ENCODE measurements at regions not wholly inside any gene's neighbourhood (a gene's known extent, or its start where the extent isn't known, plus 50 kb on each side); places are given as distances from the start of the nearest gene placed in this dataset.

- Histone ChIP-seq H3K4me3 (ENCODE audit: low read length) (no peak overlapping the region), H3K27ac (ENCODE audit: low read length) (no peak overlapping the region), H3K36me3 (ENCODE audit: control insufficient read depth, insufficient read depth, low read length) (no peaks in the 10 kb centered on the region), H3K27me3 (ENCODE audit: control insufficient read depth, insufficient read depth, low read length) (no peaks in the 10 kb centered on the region), H3K9me3 (ENCODE audit: control insufficient read depth, insufficient read depth, low read length) (peaks cover 11% of the 10 kb centered on the region), H3K4me1 (ENCODE audit: control insufficient read depth, insufficient read depth, low read length) (no peaks in the 10 kb centered on the region)
- H3K27ac Mint-ChIP-seq, result no peak overlapping the region
- intact Hi-C loops (cut with micrococcal nuclease), result no loop called here
- TF ChIP-seq CTCF (IDR thresholded peaks at IDR 0.05), result no peak
- 81% methylated on average over 3 of the region's 3 CpGs for WGBS (ENCODE audit: insufficient coverage)
- no peaks in the 10 kb centered on the region for H3K27me3 Mint-ChIP-seq (ENCODE audit: low read depth in 2 of 2)
- H3K9me3 Mint-ChIP-seq, result peaks cover 24 to 26% of the 10 kb centered on the region in 2 donors
- no peak overlapping the region for H3K4me3 Mint-ChIP-seq
- peaks cover 7% of the 10 kb centered on the region for H3K36me3 Mint-ChIP-seq
- H3K4me1 Mint-ChIP-seq, result no peaks in the 10 kb centered on the region
- DNase-seq (no peak), ATAC-seq (no peak)
Observed at GRCh38 chr14:83147006-83147405, 1613.4 kb upstream of the SEL1L start.

GRCh38 chr14:83151571-83151970 lies 1617.9 kb upstream of the SEL1L start:
- ATAC-seq (no peak), DNase-seq (no peak)
- no peaks in the 10 kb centered on the region for H3K27me3 Mint-ChIP-seq (ENCODE audit: low read depth in 2 of 2)
- no peak overlapping the region for H3K27ac Mint-ChIP-seq
- H3K9me3 Mint-ChIP-seq, result peaks cover 22 to 37% of the 10 kb centered on the region in 2 donors
- H3K27me3 ChIP-seq (ENCODE audit: control insufficient read depth, insufficient read depth, low read length), result no peaks in the 10 kb centered on the region
- no CpG with 5 or more reads among the region's 1 CpG for WGBS (ENCODE audit: insufficient coverage)
- peaks cover 7% of the 10 kb centered on the region for H3K36me3 Mint-ChIP-seq
- TF ChIP-seq CTCF (IDR thresholded peaks at IDR 0.05), result no peak
- peaks cover 14% of the 10 kb centered on the region for H3K9me3 ChIP-seq (ENCODE audit: control insufficient read depth, insufficient read depth, low read length)
- intact Hi-C loops (cut with micrococcal nuclease), result no loop called here
- H3K36me3 ChIP-seq (ENCODE audit: control insufficient read depth, insufficient read depth, low read length), result no peaks in the 10 kb centered on the region
- H3K4me3 Mint-ChIP-seq, result no peak overlapping the region
- no peaks in the 10 kb centered on the region for H3K4me1 Mint-ChIP-seq
- H3K4me1 ChIP-seq (ENCODE audit: control insufficient read depth, insufficient read depth, low read length), result no peaks in the 10 kb centered on the region
- H3K4me3 ChIP-seq (ENCODE audit: low read length), result no peak overlapping the region
- H3K27ac ChIP-seq (ENCODE audit: low read length), result no peak overlapping the region

DNA sequence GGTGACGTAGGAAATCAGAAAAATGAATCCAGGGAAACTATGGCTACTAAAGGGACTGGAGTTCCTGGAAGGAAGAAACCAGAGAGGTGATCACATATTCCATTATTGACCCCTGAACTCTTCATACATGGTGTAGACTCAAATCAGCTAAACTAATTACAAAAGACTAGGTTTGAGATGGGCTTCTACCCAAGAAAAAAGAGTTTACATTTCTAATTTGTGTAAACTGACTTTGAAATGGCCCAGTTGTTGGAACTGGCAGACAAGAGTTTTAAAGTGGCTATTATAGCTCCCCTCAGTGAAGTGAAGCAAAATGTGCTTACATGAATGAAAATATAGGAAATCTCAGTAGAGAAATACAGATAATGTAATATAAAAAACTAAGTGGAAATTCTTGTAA lies 1619.4 kb upstream of the SEL1L start:
- 72% methylated on average over 1 of the region's 1 CpG for WGBS (ENCODE audit: insufficient coverage)
- ATAC-seq (no peak), DNase-seq (no peak)
- H3K27ac ChIP-seq (ENCODE audit: low read length), result no peak overlapping the region
- no peaks in the 10 kb centered on the region for H3K36me3 ChIP-seq (ENCODE audit: control insufficient read depth, insufficient read depth, low read length)
- no peak for TF ChIP-seq CTCF (IDR thresholded peaks at IDR 0.05)
- H3K27me3 Mint-ChIP-seq (ENCODE audit: low read depth in 2 of 2), result no peaks in the 10 kb centered on the region
- H3K4me1 Mint-ChIP-seq, result no peaks in the 10 kb centered on the region
- H3K9me3 ChIP-seq (ENCODE audit: control insufficient read depth, insufficient read depth, low read length), result peaks cover 11% of the 10 kb centered on the region
- peaks cover 7% of the 10 kb centered on the region for H3K36me3 Mint-ChIP-seq
- H3K4me3 Mint-ChIP-seq, result no peak overlapping the region
- no peak overlapping the region for H3K27ac Mint-ChIP-seq
- intact Hi-C loops (cut with micrococcal nuclease), result no loop called here
- no peaks in the 10 kb centered on the region for H3K4me1 ChIP-seq (ENCODE audit: control insufficient read depth, insufficient read depth, low read length)
- H3K27me3 ChIP-seq (ENCODE audit: control insufficient read depth, insufficient read depth, low read length), result no peaks in the 10 kb centered on the region
- peaks cover 20 to 40% of the 10 kb centered on the region in 2 donors for H3K9me3 Mint-ChIP-seq
- H3K4me3 ChIP-seq (ENCODE audit: low read length), result no peak overlapping the region

DNA sequence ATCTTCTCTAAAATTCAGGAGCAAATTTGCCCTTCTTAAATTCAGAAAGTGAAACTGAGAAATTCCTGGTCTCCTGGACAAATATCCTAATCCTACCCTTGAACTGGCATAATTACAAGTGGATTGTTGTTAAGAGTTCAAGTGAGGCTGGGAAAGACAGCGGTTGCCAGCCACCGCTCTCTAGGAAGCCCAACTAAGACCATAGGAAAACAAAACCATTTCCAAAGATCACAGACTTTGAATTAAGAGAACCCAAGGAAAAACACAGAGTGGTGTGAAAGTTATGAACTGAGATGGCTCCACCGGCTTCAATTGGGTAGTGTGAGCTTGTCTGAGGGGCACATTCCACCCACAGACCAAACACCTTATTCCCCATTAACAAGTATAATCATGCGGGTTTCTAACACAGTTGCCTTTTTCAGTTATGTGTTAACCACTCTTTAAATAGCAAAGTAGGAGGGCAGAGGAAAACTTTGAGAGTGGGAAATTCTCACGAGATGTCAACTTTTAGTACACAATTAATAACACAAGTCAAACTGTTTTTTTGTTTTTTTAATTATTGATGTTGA lies 1628.8 kb upstream of the SEL1L start:
- TF ChIP-seq CTCF (IDR thresholded peaks at IDR 0.05), result no peak
- Histone ChIP-seq H3K27ac (ENCODE audit: low read length) (no peak overlapping the region), H3K4me3 (ENCODE audit: low read length) (no peak overlapping the region), H3K4me1 (ENCODE audit: control insufficient read depth, insufficient read depth, low read length) (no peaks in the 10 kb centered on the region), H3K27me3 (ENCODE audit: control insufficient read depth, insufficient read depth, low read length) (no peaks in the 10 kb centered on the region), H3K9me3 (ENCODE audit: control insufficient read depth, insufficient read depth, low read length) (peaks cover 3% of the 10 kb centered on the region), H3K36me3 (ENCODE audit: control insufficient read depth, insufficient read depth, low read length) (no peaks in the 10 kb centered on the region)
- Mint-ChIP-seq H3K27me3 (ENCODE audit: low read depth in 2 of 2) (no peaks in the 10 kb centered on the region), H3K27ac (no peak overlapping the region), H3K36me3 (no peaks in the 10 kb centered on the region), H3K9me3 (peaks cover 11 to 18% of the 10 kb centered on the region in 2 donors), H3K4me1 (no peaks in the 10 kb centered on the region), H3K4me3 (no peak overlapping the region)
- ATAC-seq (no peak), DNase-seq (no peak)
- 80% methylated on average over 1 of the region's 5 CpGs for WGBS (ENCODE audit: insufficient coverage)
- intact Hi-C loops (cut with micrococcal nuclease), result no loop called here

Measured in natural killer cell (primary cell).